Caco-2 (cell line): ENCODE measurements at regions not wholly inside any gene's neighbourhood (a gene's known extent, or its start where the extent isn't known, plus 50 kb on each side); places are given as distances from the start of the nearest gene placed in this dataset.

ENCODE experiments used
- BruUV-seq: library from RNA; stranded (reverse); fragments of 400-500 nt; replicated peaks from 2 replicates; lab custom pipeline; 2021; lab: Mats Ljungman, UMichigan
- CTCF ChIA-PET: fragments of 300-600 bp; sonication (Branson Sonifier 250); formaldehyde crosslinking; loops from one replicate; lab custom pipeline; 2022; ENCODE audit warnings: antibody characterized with exemption; lab: Charles Lee
- POLR2A ChIA-PET: fragments of 300-600 bp; sonication (Branson Sonifier 250); formaldehyde crosslinking; loops from one replicate; lab custom pipeline; 2022; ENCODE audit warnings: antibody characterized with exemption; lab: Charles Lee
- DNase-seq, 2 experiments: peaks; one replicate each; pipeline versions ENCODE4 v3.0.0 to v3.0.0-alpha.2; 2020 to 2022
- H3K27me3 ChIP-seq: replicated peaks from 2 replicates; pipeline ENCODE4 v1.6.0; 2011; ENCODE audit warnings: low read length; ENCODE audit not compliant: control insufficient read depth, insufficient read depth
- H3K36me3 ChIP-seq: 2 replicates; pipeline ENCODE4 v1.5.1; 2011; ENCODE audit warnings: low read length; ENCODE audit not compliant: control insufficient read depth, insufficient read depth
- H3K4me1 ChIP-seq: fragments of 250-450 bp; sonication (Bioruptor Pico); 2 replicates; pipeline ENCODE4 v1.5.1; 2020; ENCODE audit warnings: mild to moderate bottlenecking
- H3K4me3 ChIP-seq: 2 replicates; pipeline ENCODE4 v1.5.1; 2011; ENCODE audit warnings: low read depth, mild to moderate bottlenecking, control low read depth, low read length
- H3K9me3 ChIP-seq: fragments of 250-450 bp; sonication (Bioruptor Pico); 2 replicates; pipeline ENCODE4 v1.5.1; 2020; ENCODE audit warnings: mild to moderate bottlenecking, moderate library complexity
- H3K27ac Mint-ChIP-seq: one replicate; pipeline ENCODE4 v1.8.0; 2022; ENCODE audit warnings: mixed read lengths; ENCODE audit not compliant: unreplicated experiment
- H3K27me3 Mint-ChIP-seq: one replicate; pipeline ENCODE4 v1.8.0; 2022; ENCODE audit warnings: mixed read lengths; ENCODE audit not compliant: insufficient read depth, unreplicated experiment
- H3K36me3 Mint-ChIP-seq: one replicate; pipeline ENCODE4 v1.8.0; 2022; ENCODE audit warnings: mild to moderate bottlenecking, mixed read lengths; ENCODE audit not compliant: insufficient read depth, unreplicated experiment
- H3K4me1 Mint-ChIP-seq: one replicate; pipeline ENCODE4 v1.8.0; 2022; ENCODE audit warnings: low read depth, mixed read lengths; ENCODE audit not compliant: unreplicated experiment
- H3K4me3 Mint-ChIP-seq: one replicate; pipeline ENCODE4 v1.8.0; 2022; ENCODE audit warnings: mild to moderate bottlenecking, moderate library complexity, mixed read lengths; ENCODE audit not compliant: unreplicated experiment
- H3K9me3 Mint-ChIP-seq: one replicate; pipeline ENCODE4 v1.8.0; 2022; ENCODE audit warnings: mixed read lengths; ENCODE audit not compliant: unreplicated experiment
- CTCF ChIP-seq, 2 experiments: fragments of 200-600 bp in 1 of 2; IDR thresholded peaks; 1 replicate in 1 of 2; 2 replicates in 1 of 2; pipeline versions ENCODE4 v1.5.1 to v1.8.0; 2011 to 2022; ENCODE audit warnings: antibody characterized with exemption in 1 of 2, control low read depth in 1 of 2, inconsistent platforms in 1 of 2, low read depth in 1 of 2, low read length in 1 of 2, mild to moderate bottlenecking in 1 of 2, moderate library complexity in 1 of 2; ENCODE audit not compliant: insufficient read depth in 1 of 2, severe bottlenecking in 1 of 2, unreplicated experiment in 1 of 2
- intact Hi-C: fragments of 100-400 bp; cut with micrococcal nuclease; formaldehyde crosslinking; loops from one replicate; pipeline ENCODE4 v1.10.0; 2022; ENCODE audit not compliant: unreplicated experiment

- CTCF ChIA-PET = no interaction called here
- Histone ChIP-seq H3K4me3 (no peak overlapping the region), H3K36me3 (no peaks in the 10 kb centered on the region), H3K27me3 (no peaks in the 10 kb centered on the region), H3K9me3 (no peaks in the 10 kb centered on the region), H3K4me1 (no peaks in the 10 kb centered on the region)
- Mint-ChIP-seq H3K4me3 (no peak overlapping the region), H3K27me3 (no peaks in the 10 kb centered on the region), H3K9me3 (no peaks in the 10 kb centered on the region), H3K4me1 (no peaks in the 10 kb centered on the region), H3K27ac (no peak overlapping the region), H3K36me3 (no peaks in the 10 kb centered on the region)
- intact Hi-C loops = loop anchor here (2.0 kb wide), 1 partner anchor 648 kb away; no protein-coding TSS in a partner anchor
- no peak for TF ChIP-seq CTCF (IDR thresholded peaks at IDR 0.05; ENCODE audit: insufficient read depth in 1 of 2, low read depth in 1 of 2, low read length in 1 of 2, severe bottlenecking in 1 of 2, unreplicated experiment in 1 of 2)
- POLR2A ChIA-PET = no interaction called here
- DNase-seq = no peak
- BruUV-seq = no TSS peak
Observed at GRCh38 chr2:185608799-185609198, 129.8 kb upstream of the FSIP2 start.

- intact Hi-C loops = no loop called here
- no peak for TF ChIP-seq CTCF (IDR thresholded peaks at IDR 0.05; ENCODE audit: insufficient read depth in 1 of 2, low read depth in 1 of 2, low read length in 1 of 2, severe bottlenecking in 1 of 2, unreplicated experiment in 1 of 2)
- no peaks in the 10 kb centered on the region for H3K36me3 Mint-ChIP-seq
- ChIA-PET CTCF (no interaction called here), POLR2A (no interaction called here)
- Histone ChIP-seq H3K27me3 (no peaks in the 10 kb centered on the region), H3K4me3 (no peak overlapping the region), H3K9me3 (no peaks in the 10 kb centered on the region), H3K4me1 (no peaks in the 10 kb centered on the region), H3K36me3 (no peaks in the 10 kb centered on the region)
- H3K4me1 Mint-ChIP-seq = no peaks in the 10 kb centered on the region
- no TSS peak for BruUV-seq
- no peak for DNase-seq
- no peak overlapping the region for H3K27ac Mint-ChIP-seq
- no peak overlapping the region for H3K4me3 Mint-ChIP-seq
- no peaks in the 10 kb centered on the region for H3K9me3 Mint-ChIP-seq
- H3K27me3 Mint-ChIP-seq = no peaks in the 10 kb centered on the region
Observed at GRCh38 chr2:185610301-185610700, 128.3 kb upstream of the FSIP2 start.

- Histone ChIP-seq H3K4me1 (no peaks in the 10 kb centered on the region), H3K9me3 (no peaks in the 10 kb centered on the region), H3K36me3 (no peaks in the 10 kb centered on the region), H3K27me3 (no peaks in the 10 kb centered on the region), H3K4me3 (no peak overlapping the region)
- no peak for DNase-seq
- POLR2A ChIA-PET = no interaction called here
- intact Hi-C loops = no loop called here
- H3K27ac Mint-ChIP-seq = no peak overlapping the region
- no peaks in the 10 kb centered on the region for H3K9me3 Mint-ChIP-seq
- H3K4me1 Mint-ChIP-seq = no peaks in the 10 kb centered on the region
- CTCF ChIA-PET = no interaction called here
- H3K4me3 Mint-ChIP-seq = no peak overlapping the region
- TF ChIP-seq CTCF (IDR thresholded peaks at IDR 0.05; ENCODE audit: insufficient read depth in 1 of 2, low read depth in 1 of 2, low read length in 1 of 2, severe bottlenecking in 1 of 2, unreplicated experiment in 1 of 2) = no peak
- H3K36me3 Mint-ChIP-seq = no peaks in the 10 kb centered on the region
- H3K27me3 Mint-ChIP-seq = no peaks in the 10 kb centered on the region
- no TSS peak for BruUV-seq
Observed at GRCh38 chr2:185618625-185619024, 120.0 kb upstream of the FSIP2 start.
